Activated T-cell treated with anti-CD3 and anti-CD28 coated beads, Interleukin-2, amount 50 U/mL, for 72 hours (primary cell): ENCODE measurements at regions not wholly inside any gene's neighbourhood (a gene's known extent, or its start where the extent isn't known, plus 50 kb on each side); places are given as distances from the start of the nearest gene placed in this dataset.
"Not testable (repeated sequence)": the region's sequence is repeated elsewhere in the genome, so short reads cannot be mapped to it uniquely, and the experiment has no call there.

Experiments used
- ATAC-seq, 2 donors: fragments of 150-1000 bp; cut with Tn5 transposase; replicated peaks in 1 of 2; 2 replicates each; pipeline ENCODE4 v1.10.0; 2021; ENCODE audit warnings: moderate library complexity in 2 of 2, mild to moderate bottlenecking in 1 of 2
- DNase-seq, 2 donors: peaks; one replicate each; pipeline ENCODE4 v3.0.0; 2021 to 2022; ENCODE audit warnings: mixed read lengths in 1 of 2
- H3K27ac Mint-ChIP-seq: one replicate; pipeline ENCODE4 v1.8.0; 2022; ENCODE audit warnings: mild to moderate bottlenecking, moderate library complexity, mixed read lengths
- H3K27me3 Mint-ChIP-seq: one replicate; pipeline ENCODE4 v1.8.0; 2022; ENCODE audit warnings: low read depth, mixed read lengths
- H3K36me3 Mint-ChIP-seq, 2 donors: one replicate each; pipeline ENCODE4 v1.8.0; 2022; ENCODE audit warnings: mixed read lengths in 2 of 2, mild to moderate bottlenecking in 1 of 2; ENCODE audit not compliant: insufficient read depth in 2 of 2
- H3K4me1 Mint-ChIP-seq: one replicate; pipeline ENCODE4 v1.8.0; 2022; ENCODE audit warnings: low read depth, mixed read lengths
- H3K4me3 Mint-ChIP-seq, 2 donors: one replicate each; pipeline ENCODE4 v1.8.0; 2022; ENCODE audit warnings: mild to moderate bottlenecking in 2 of 2, mixed read lengths in 2 of 2, moderate library complexity in 2 of 2
- H3K9me3 Mint-ChIP-seq, 2 donors: one replicate each; pipeline ENCODE4 v1.8.0; 2022; ENCODE audit warnings: mixed read lengths in 2 of 2

- Mint-ChIP-seq H3K4me1 (no peaks in the 10 kb centered on the region), H3K36me3 (peaks cover 0 to 2% of the 10 kb centered on the region in 2 donors), H3K9me3 (peaks cover 1 to 3% of the 10 kb centered on the region in 2 donors), H3K27ac (no peak overlapping the region), H3K27me3 (no peaks in the 10 kb centered on the region), H3K4me3 (no peak overlapping the region)
- no peak for ATAC-seq
- no peak for DNase-seq
Observed at GRCh38 chrX:63012574-63012973, 338.6 kb downstream of the SPIN4 start.

GRCh38 chrX:63000196-63000595 is 350.9 kb downstream of the SPIN4 start:
- DNase-seq, H3K27me3 Mint-ChIP-seq, H3K4me1 Mint-ChIP-seq, ATAC-seq, H3K36me3 Mint-ChIP-seq, H3K9me3 Mint-ChIP-seq, H3K4me3 Mint-ChIP-seq, H3K27ac Mint-ChIP-seq: not testable (repeated sequence)
